Parathyroid adenoma (tissue), 2 donors: ENCODE measurements at regions not wholly inside any gene's neighbourhood (a gene's known extent, or its start where the extent isn't known, plus 50 kb on each side); places are given as distances from the start of the nearest gene placed in this dataset.

ENCODE experiments used
- H2AFZ ChIP-seq: fragments of 300-600 bp; sonication (generic); one replicate; pipeline ENCODE4 v1.7.0; 2017; ENCODE audit warnings: antibody characterized with exemption, mild to moderate bottlenecking
- H3K27ac ChIP-seq: fragments of 300-600 bp; sonication (generic); one replicate; pipeline ENCODE4 v1.7.0; 2017
- H3K27me3 ChIP-seq: fragments of 300-600 bp; sonication (generic); one replicate; pipeline ENCODE4 v1.7.0; 2017; ENCODE audit warnings: low read length; ENCODE audit not compliant: control insufficient read depth, insufficient read depth
- H3K36me3 ChIP-seq: fragments of 300-600 bp; sonication (generic); one replicate; pipeline ENCODE4 v1.7.0; 2017; ENCODE audit warnings: low read length; ENCODE audit not compliant: control insufficient read depth, insufficient read depth
- H3K4me1 ChIP-seq: fragments of 300-600 bp; sonication (generic); one replicate; pipeline ENCODE4 v1.7.0; 2017; ENCODE audit warnings: control low read depth
- H3K4me2 ChIP-seq: fragments of 300-600 bp; sonication (generic); one replicate; pipeline ENCODE4 v1.7.0; 2017; ENCODE audit warnings: low read length
- H3K4me3 ChIP-seq: fragments of 300-600 bp; sonication (generic); one replicate; pipeline ENCODE4 v1.7.0; 2017; ENCODE audit warnings: low read depth, low read length
- H3K79me2 ChIP-seq: fragments of 300-600 bp; sonication (generic); one replicate; pipeline ENCODE4 v1.7.0; 2017; ENCODE audit warnings: control low read depth
- H3K9ac ChIP-seq: fragments of 300-600 bp; sonication (generic); one replicate; pipeline ENCODE4 v1.7.0; 2017; ENCODE audit warnings: mild to moderate bottlenecking
- H3K9me3 ChIP-seq: fragments of 300-600 bp; sonication (generic); one replicate; pipeline ENCODE4 v1.7.0; 2017; ENCODE audit warnings: low read length; ENCODE audit not compliant: control insufficient read depth
- TF ChIP-seq, protein P1 (sequence below): fragments of 300-600 bp; sonication (generic); IDR thresholded peaks from one replicate; pipeline ENCODE4 v1.7.0; 2017; ENCODE audit warnings: antibody characterized with exemption, mild to moderate bottlenecking
- donor health status: primary hyperparathyroidism.

DNA sequence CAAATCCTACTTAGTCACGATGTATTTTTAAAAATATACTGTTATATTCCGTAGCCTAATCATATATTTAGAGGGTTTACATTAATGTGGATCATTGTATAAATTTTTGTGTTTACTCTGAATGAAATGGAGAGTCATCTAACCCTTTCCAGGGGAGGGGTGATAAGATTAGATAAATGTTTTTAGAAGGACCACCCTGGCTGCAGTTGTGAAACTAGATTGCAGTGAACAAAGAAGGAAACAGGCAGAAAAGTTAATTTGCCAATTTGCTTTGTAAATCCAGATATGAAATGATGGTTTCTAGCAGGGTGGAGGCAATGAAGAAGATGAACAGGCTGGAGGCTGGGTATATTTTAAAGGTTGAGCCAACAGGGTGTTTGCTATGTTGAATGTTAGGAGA, 477.7 kb upstream of the ZMIZ1 start:
- TF ChIP-seq, protein P1, sequence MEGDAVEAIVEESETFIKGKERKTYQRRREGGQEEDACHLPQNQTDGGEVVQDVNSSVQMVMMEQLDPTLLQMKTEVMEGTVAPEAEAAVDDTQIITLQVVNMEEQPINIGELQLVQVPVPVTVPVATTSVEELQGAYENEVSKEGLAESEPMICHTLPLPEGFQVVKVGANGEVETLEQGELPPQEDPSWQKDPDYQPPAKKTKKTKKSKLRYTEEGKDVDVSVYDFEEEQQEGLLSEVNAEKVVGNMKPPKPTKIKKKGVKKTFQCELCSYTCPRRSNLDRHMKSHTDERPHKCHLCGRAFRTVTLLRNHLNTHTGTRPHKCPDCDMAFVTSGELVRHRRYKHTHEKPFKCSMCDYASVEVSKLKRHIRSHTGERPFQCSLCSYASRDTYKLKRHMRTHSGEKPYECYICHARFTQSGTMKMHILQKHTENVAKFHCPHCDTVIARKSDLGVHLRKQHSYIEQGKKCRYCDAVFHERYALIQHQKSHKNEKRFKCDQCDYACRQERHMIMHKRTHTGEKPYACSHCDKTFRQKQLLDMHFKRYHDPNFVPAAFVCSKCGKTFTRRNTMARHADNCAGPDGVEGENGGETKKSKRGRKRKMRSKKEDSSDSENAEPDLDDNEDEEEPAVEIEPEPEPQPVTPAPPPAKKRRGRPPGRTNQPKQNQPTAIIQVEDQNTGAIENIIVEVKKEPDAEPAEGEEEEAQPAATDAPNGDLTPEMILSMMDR = no peak
- Histone ChIP-seq H3K27ac (no peak overlapping the region), H3K4me2 (no peak overlapping the region), H3K4me3 (no peak overlapping the region), H3K36me3 (no peaks in the 10 kb centered on the region), H3K79me2 (no peaks in the 10 kb centered on the region), H3K9me3 (no peaks in the 10 kb centered on the region), H2AFZ (no peak overlapping the region), H3K4me1 (no peaks in the 10 kb centered on the region), H3K27me3 (no peaks in the 10 kb centered on the region), H3K9ac (no peak overlapping the region)

- no peak overlapping the region for H3K27ac ChIP-seq
- H3K4me1 ChIP-seq = no peaks in the 10 kb centered on the region
- no peak overlapping the region for H3K4me3 ChIP-seq
- H3K9me3 ChIP-seq = no peaks in the 10 kb centered on the region
- no peaks in the 10 kb centered on the region for H3K27me3 ChIP-seq
- no peak overlapping the region for H3K9ac ChIP-seq
- no peaks in the 10 kb centered on the region for H3K36me3 ChIP-seq
- H2AFZ ChIP-seq = no peak overlapping the region
- TF ChIP-seq, protein P1 = no peak
- H3K79me2 ChIP-seq = no peaks in the 10 kb centered on the region
- H3K4me2 ChIP-seq = no peak overlapping the region
These were observed 474.1 kb upstream of the ZMIZ1 start for GRCh38 chr10:78594559-78595268.

DNA sequence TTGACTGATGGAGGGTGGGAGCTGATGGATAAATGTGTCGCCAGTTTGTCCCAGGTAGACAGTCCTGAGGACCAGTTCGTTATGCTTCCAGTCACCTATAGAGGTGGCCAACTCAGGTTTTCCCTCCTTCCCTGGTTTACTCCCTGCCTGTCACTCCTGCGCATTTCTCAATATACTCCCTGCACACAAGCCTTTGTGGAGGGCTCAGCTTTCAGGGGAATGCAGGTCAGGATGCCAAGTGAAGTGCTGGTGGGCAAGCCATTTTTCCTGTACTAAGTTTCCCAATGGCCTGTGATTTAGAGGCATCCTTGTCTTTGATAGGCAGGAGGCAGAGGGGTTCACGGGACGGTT, 473.5 kb upstream of the ZMIZ1 start:
- H3K4me1 ChIP-seq = no peaks in the 10 kb centered on the region
- no peaks in the 10 kb centered on the region for H3K79me2 ChIP-seq

GRCh38 chr10:78596556-78596955, 472.2 kb upstream of the ZMIZ1 start:
- H3K9ac ChIP-seq = no peak overlapping the region
- no peak overlapping the region for H2AFZ ChIP-seq
- H3K4me1 ChIP-seq = no peaks in the 10 kb centered on the region
- TF ChIP-seq, protein P1 = no peak
- H3K4me3 ChIP-seq = no peak overlapping the region
- no peaks in the 10 kb centered on the region for H3K79me2 ChIP-seq
- no peaks in the 10 kb centered on the region for H3K36me3 ChIP-seq
- H3K27ac ChIP-seq = no peak overlapping the region
- H3K4me2 ChIP-seq = no peak overlapping the region
- H3K9me3 ChIP-seq = no peaks in the 10 kb centered on the region
- H3K27me3 ChIP-seq = no peaks in the 10 kb centered on the region

More for the DNA sequence above, 473.5 kb upstream of the ZMIZ1 start:
- TF ChIP-seq, protein P1 = no peak
- no peak overlapping the region for H3K4me2 ChIP-seq
- no peak overlapping the region for H3K27ac ChIP-seq
- no peak overlapping the region for H3K9ac ChIP-seq
- no peak overlapping the region for H2AFZ ChIP-seq
- no peaks in the 10 kb centered on the region for H3K9me3 ChIP-seq
- no peak overlapping the region for H3K4me3 ChIP-seq
- no peaks in the 10 kb centered on the region for H3K36me3 ChIP-seq
- no peaks in the 10 kb centered on the region for H3K27me3 ChIP-seq
